Activated CD4-positive, alpha-beta T cell treated with anti-CD3 and anti-CD28 coated beads, Interleukin-2, amount 10 ng/mL, durations not matched to agents 7 days and 5 days (primary cell): ENCODE measurements at regions not wholly inside any gene's neighbourhood (a gene's known extent, or its start where the extent isn't known, plus 50 kb on each side); places are given as distances from the start of the nearest gene placed in this dataset.
A peak's percentile ranks its signal among the peaks of the same experiment; 100 is the strongest.

Source experiments
- CTCF ChIA-PET: fragments of 350-600 bp; sonication (Branson Sonifier 250); formaldehyde crosslinking; loops from one replicate; lab custom pipeline; 2021; ENCODE audit warnings: antibody characterized with exemption; lab: Charles Lee
- POLR2A ChIA-PET: fragments of 350-600 bp; sonication (Branson Sonifier 250); formaldehyde crosslinking; loops from one replicate; lab custom pipeline; 2021; ENCODE audit warnings: antibody characterized with exemption; lab: Charles Lee
- DNase-seq: peaks from one replicate; pipeline ENCODE4 v3.0.0-alpha.2; 2020
- H3K27ac Mint-ChIP-seq: one replicate; pipeline ENCODE4 v1.8.0; 2021; ENCODE audit warnings: mild to moderate bottlenecking, moderate library complexity, mixed read lengths
- H3K27me3 Mint-ChIP-seq: one replicate; pipeline ENCODE4 v1.8.0; 2021; ENCODE audit warnings: mixed read lengths
- H3K36me3 Mint-ChIP-seq: one replicate; pipeline ENCODE4 v1.8.0; 2021; ENCODE audit warnings: low read depth, mixed read lengths
- H3K4me1 Mint-ChIP-seq: one replicate; pipeline ENCODE4 v1.8.0; 2021; ENCODE audit warnings: mixed read lengths
- H3K4me3 Mint-ChIP-seq: one replicate; pipeline ENCODE4 v1.8.0; 2021; ENCODE audit warnings: mild to moderate bottlenecking, moderate library complexity, mixed read lengths
- H3K9me3 Mint-ChIP-seq: one replicate; pipeline ENCODE4 v1.8.0; 2021; ENCODE audit warnings: mixed read lengths

GRCh38 chr2:57711991-57712390, 334.6 kb upstream of the VRK2 start:
- DNase-seq: no peak
- ChIA-PET POLR2A (no interaction called here), CTCF (no interaction called here)
- Mint-ChIP-seq H3K36me3 (no peaks in the 10 kb centered on the region), H3K4me3 (no peak overlapping the region), H3K27me3 (no peaks in the 10 kb centered on the region), H3K9me3 (no peaks in the 10 kb centered on the region), H3K4me1 (no peaks in the 10 kb centered on the region), H3K27ac (no peak overlapping the region)

- Mint-ChIP-seq H3K4me1 (peaks cover 10% of the 10 kb centered on the region), H3K36me3 (no peaks in the 10 kb centered on the region), H3K9me3 (no peaks in the 10 kb centered on the region), H3K27me3 (peaks cover 4% of the 10 kb centered on the region), H3K27ac (no peak overlapping the region), H3K4me3 (peak overlapping the region; percentile 3)
- ChIA-PET POLR2A (no interaction called here), CTCF (no interaction called here)
- DNase-seq: peak; percentile 45
These were observed 325.6 kb upstream of the VRK2 start for GRCh38 chr2:57720728-57721627.

- POLR2A ChIA-PET: no interaction called here
- no peak for DNase-seq
- CTCF ChIA-PET: no interaction called here
- Mint-ChIP-seq H3K36me3 (no peaks in the 10 kb centered on the region), H3K4me1 (peaks cover 7% of the 10 kb centered on the region), H3K27ac (no peak overlapping the region), H3K9me3 (no peaks in the 10 kb centered on the region), H3K27me3 (peaks cover 3% of the 10 kb centered on the region), H3K4me3 (no peak overlapping the region)
These were observed 321.2 kb upstream of the VRK2 start for GRCh38 chr2:57725337-57725947.

GRCh38 chr2:57726294-57726693, 320.3 kb upstream of the VRK2 start:
- H3K9me3 Mint-ChIP-seq: no peaks in the 10 kb centered on the region
- CTCF ChIA-PET: no interaction called here
- POLR2A ChIA-PET: no interaction called here
- H3K4me3 Mint-ChIP-seq: no peak overlapping the region
- no peaks in the 10 kb centered on the region for H3K36me3 Mint-ChIP-seq
- H3K4me1 Mint-ChIP-seq: no peaks in the 10 kb centered on the region
- no peak for DNase-seq
- peaks cover 3% of the 10 kb centered on the region for H3K27me3 Mint-ChIP-seq
- no peak overlapping the region for H3K27ac Mint-ChIP-seq

- no peak overlapping the region for H3K4me3 Mint-ChIP-seq
- no peaks in the 10 kb centered on the region for H3K36me3 Mint-ChIP-seq
- CTCF ChIA-PET: no interaction called here
- POLR2A ChIA-PET: no interaction called here
- H3K9me3 Mint-ChIP-seq: no peaks in the 10 kb centered on the region
- H3K27me3 Mint-ChIP-seq: peaks cover 3% of the 10 kb centered on the region
- H3K4me1 Mint-ChIP-seq: no peaks in the 10 kb centered on the region
- DNase-seq: no peak
- H3K27ac Mint-ChIP-seq: no peak overlapping the region
These were observed 317.9 kb upstream of the VRK2 start for GRCh38 chr2:57728691-57729090.

- Mint-ChIP-seq H3K36me3 (no peaks in the 10 kb centered on the region), H3K4me3 (no peak overlapping the region)
- CTCF ChIA-PET: no interaction called here
These were observed 312.6 kb upstream of the VRK2 start for GRCh38 chr2:57733956-57734355.

GRCh38 chr2:57740891-57741290, 305.7 kb upstream of the VRK2 start:
- DNase-seq: no peak
- Mint-ChIP-seq H3K27ac (no peak overlapping the region), H3K4me1 (no peaks in the 10 kb centered on the region), H3K4me3 (no peak overlapping the region), H3K36me3 (no peaks in the 10 kb centered on the region), H3K9me3 (no peaks in the 10 kb centered on the region), H3K27me3 (no peaks in the 10 kb centered on the region)
- ChIA-PET POLR2A (no interaction called here), CTCF (no interaction called here)

More at GRCh38 chr2:57733956-57734355, 312.6 kb upstream of the VRK2 start:
- Mint-ChIP-seq H3K27ac (no peak overlapping the region), H3K4me1 (no peaks in the 10 kb centered on the region), H3K9me3 (no peaks in the 10 kb centered on the region), H3K27me3 (peaks cover 3% of the 10 kb centered on the region)
- POLR2A ChIA-PET: no interaction called here
- DNase-seq: no peak

- no peaks in the 10 kb centered on the region for H3K9me3 Mint-ChIP-seq
- no peaks in the 10 kb centered on the region for H3K36me3 Mint-ChIP-seq
- no peak for DNase-seq
- ChIA-PET CTCF (no interaction called here), POLR2A (no interaction called here)
- no peaks in the 10 kb centered on the region for H3K4me1 Mint-ChIP-seq
- H3K4me3 Mint-ChIP-seq: no peak overlapping the region
- no peak overlapping the region for H3K27ac Mint-ChIP-seq
- peaks cover 2% of the 10 kb centered on the region for H3K27me3 Mint-ChIP-seq
These were observed 293.0 kb upstream of the VRK2 start for GRCh38 chr2:57753636-57754035.

- Mint-ChIP-seq H3K9me3 (no peaks in the 10 kb centered on the region), H3K27me3 (peaks cover 13% of the 10 kb centered on the region), H3K4me3 (no peak overlapping the region), H3K36me3 (no peaks in the 10 kb centered on the region), H3K27ac (no peak overlapping the region), H3K4me1 (peaks cover 2% of the 10 kb centered on the region)
- DNase-seq: no peak
- POLR2A ChIA-PET: no interaction called here
- CTCF ChIA-PET: no interaction called here
These were observed 287.9 kb upstream of the VRK2 start for GRCh38 chr2:57758686-57759085.

GRCh38 chr2:57759131-57759530, 287.5 kb upstream of the VRK2 start:
- ChIA-PET CTCF (interaction anchor here (1.1 to 1.4 kb wide), 2 partner anchors 12 to 689 kb away, joined by 3 read pairs; no protein-coding TSS in a partner anchor), POLR2A (no interaction called here)
- DNase-seq: no peak
- H3K9me3 Mint-ChIP-seq: no peaks in the 10 kb centered on the region
- no peaks in the 10 kb centered on the region for H3K36me3 Mint-ChIP-seq
- no peak overlapping the region for H3K27ac Mint-ChIP-seq
- H3K4me3 Mint-ChIP-seq: no peak overlapping the region
- H3K4me1 Mint-ChIP-seq: peaks cover 2% of the 10 kb centered on the region
- peaks cover 13% of the 10 kb centered on the region for H3K27me3 Mint-ChIP-seq

GRCh38 chr2:57759822-57760300, 286.7 kb upstream of the VRK2 start:
- peak; percentile 69 for DNase-seq
- Mint-ChIP-seq H3K9me3 (no peaks in the 10 kb centered on the region), H3K4me1 (peaks cover 2% of the 10 kb centered on the region), H3K27ac (no peak overlapping the region), H3K36me3 (no peaks in the 10 kb centered on the region), H3K4me3 (no peak overlapping the region), H3K27me3 (peaks cover 13% of the 10 kb centered on the region)
- ChIA-PET CTCF (interaction anchor here (1.1 to 1.4 kb wide), 2 partner anchors 13 to 688 kb away, joined by 3 read pairs; no protein-coding TSS in a partner anchor), POLR2A (no interaction called here)

GRCh38 chr2:57760381-57760801, 286.2 kb upstream of the VRK2 start:
- H3K27ac Mint-ChIP-seq: no peak overlapping the region

GRCh38 chr2:57776916-57777315, 269.7 kb upstream of the VRK2 start:
- CTCF ChIA-PET: no interaction called here
- Mint-ChIP-seq H3K4me1 (no peaks in the 10 kb centered on the region), H3K36me3 (no peaks in the 10 kb centered on the region)

More at GRCh38 chr2:57760381-57760801, 286.2 kb upstream of the VRK2 start:
- ChIA-PET CTCF (interaction anchor here (1.1 to 1.4 kb wide), 2 partner anchors 14 to 687 kb away, joined by 3 read pairs; no protein-coding TSS in a partner anchor), POLR2A (no interaction called here)
- DNase-seq: no peak
- Mint-ChIP-seq H3K27me3 (peaks cover 13% of the 10 kb centered on the region), H3K4me3 (no peak overlapping the region), H3K36me3 (no peaks in the 10 kb centered on the region), H3K9me3 (no peaks in the 10 kb centered on the region), H3K4me1 (peaks cover 2% of the 10 kb centered on the region)

More at GRCh38 chr2:57776916-57777315, 269.7 kb upstream of the VRK2 start:
- Mint-ChIP-seq H3K4me3 (no peak overlapping the region), H3K27ac (no peak overlapping the region), H3K27me3 (no peaks in the 10 kb centered on the region), H3K9me3 (no peaks in the 10 kb centered on the region)
- no peak for DNase-seq
- POLR2A ChIA-PET: no interaction called here
